ENCODE measurements at regions not wholly inside any gene's neighbourhood (a gene's known extent, or its start where the extent isn't known, plus 50 kb on each side); places are given as distances from the start of the nearest gene placed in this dataset.

DNA sequence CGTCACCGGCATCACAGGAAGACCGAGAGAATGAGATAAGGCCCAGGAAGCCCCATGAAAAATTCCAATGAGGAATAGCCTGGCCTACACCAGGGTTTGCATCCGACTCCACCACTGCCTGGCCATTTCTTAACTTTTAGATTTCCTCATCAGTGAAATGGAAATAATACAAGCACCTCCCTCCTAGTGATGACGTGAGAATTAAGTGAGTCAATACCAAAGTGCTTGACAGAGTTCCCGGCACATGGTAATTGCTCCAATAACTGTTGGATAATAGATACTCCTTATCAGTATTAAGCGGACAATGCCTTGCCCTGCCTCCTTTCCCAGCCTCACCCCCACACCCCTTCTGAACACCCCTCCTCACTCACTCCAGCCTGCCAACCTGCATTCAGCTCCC is 105.4 kb downstream of the TLE3 start:
- Histone ChIP-seq H3K27ac (no peak overlapping the region), H3K27me3 (peaks cover 5% of the 10 kb centered on the region; the same call in 1 of the 2 replicates), H3K9me3 (replicated peaks) (no peaks in the 10 kb centered on the region), H3K4me3 (no peak overlapping the region), H3K36me3 (no peaks in the 10 kb centered on the region), H3K4me1 (peaks cover 10% of the 10 kb centered on the region; the same call in 1 of the 2 replicates)
- no peak for DNase-seq

DNA sequence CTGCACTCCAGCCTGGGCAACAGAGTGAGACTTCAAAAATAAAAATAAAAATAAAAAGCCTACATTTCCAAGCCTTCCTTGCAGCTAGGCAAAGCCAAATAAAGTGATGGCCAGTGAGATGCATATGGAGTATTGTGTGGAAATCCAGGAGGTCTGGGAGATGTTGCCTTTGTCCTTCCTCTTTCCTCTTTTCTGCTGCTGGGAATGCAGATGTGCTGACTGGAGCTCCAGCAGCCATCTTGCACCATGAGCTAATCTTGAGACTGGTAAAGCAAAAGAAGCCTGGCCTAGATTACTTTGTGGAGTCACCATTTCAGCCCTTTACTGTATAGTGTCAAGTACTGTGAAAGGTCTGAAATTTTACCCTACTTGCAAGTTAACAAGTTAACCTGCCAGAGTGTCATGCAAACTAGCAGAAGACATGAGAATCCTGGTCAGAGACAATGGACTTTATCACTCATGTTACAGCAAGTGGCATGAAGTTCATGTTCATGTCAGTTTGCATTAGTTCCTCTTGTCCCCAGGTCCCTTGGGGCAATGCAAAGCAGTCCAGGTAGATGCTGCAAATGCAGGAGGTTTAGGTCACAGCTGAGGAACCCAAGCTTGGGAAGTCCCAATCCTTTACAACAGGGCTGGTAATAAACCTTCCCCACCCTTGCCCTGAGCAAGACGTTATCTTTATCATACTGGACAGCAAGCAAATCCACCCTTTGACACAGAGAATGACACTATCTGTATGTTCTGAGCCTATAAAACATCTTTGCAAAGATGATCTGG is 103.1 kb downstream of the TLE3 start:
- peaks cover 5% of the 10 kb centered on the region; the same call in 1 of the 2 replicates for H3K27me3 ChIP-seq
- no peaks in the 10 kb centered on the region for H3K4me1 ChIP-seq
- H3K36me3 ChIP-seq = no peaks in the 10 kb centered on the region
- no peaks in the 10 kb centered on the region for H3K9me3 ChIP-seq (replicated peaks)
- no peak overlapping the region for H3K27ac ChIP-seq
- DNase-seq = no peak
- H3K4me3 ChIP-seq = no peak overlapping the region

DNA sequence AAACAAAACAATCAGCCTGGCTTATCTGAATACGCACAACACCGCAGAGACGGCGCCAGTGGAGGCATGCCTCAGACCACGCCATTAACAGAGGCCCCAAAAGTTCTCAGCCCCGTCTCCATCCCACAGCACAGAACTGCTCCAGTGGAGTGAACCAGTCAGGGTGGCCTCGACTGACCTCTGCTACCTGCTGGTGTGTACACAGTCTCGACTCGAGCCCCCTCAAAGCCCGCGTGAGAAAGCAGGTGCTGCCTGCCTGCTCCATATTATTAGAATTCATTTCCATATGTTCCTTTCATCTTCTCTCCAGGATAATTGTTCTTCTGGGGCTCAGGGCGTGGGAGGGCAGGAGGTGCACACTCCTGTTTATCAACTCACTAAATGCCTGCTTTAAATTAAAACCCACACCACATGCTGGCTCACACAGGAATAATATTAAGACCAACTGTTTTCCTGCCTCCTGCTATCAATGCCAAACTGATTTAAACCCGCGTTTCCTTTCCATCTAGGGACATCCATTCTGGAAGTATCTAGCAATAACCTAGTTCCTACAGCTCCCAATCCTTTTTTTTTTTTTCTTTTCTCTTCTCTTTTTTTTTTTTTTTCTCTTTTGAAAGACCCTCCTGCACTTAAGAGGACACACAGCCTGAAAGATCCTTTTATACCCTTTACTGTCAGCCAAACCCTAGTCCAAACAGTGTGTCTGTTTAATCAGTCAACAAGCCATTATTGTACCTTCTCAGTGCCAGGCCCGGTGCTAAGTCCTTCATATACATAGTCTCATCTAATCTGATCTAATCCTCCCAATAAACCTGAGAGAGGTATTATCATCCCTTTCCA is 101.2 kb downstream of the TLE3 start:
- Histone ChIP-seq H3K36me3 (no peaks in the 10 kb centered on the region), H3K4me3 (no peak overlapping the region), H3K27me3 (peaks cover 5% of the 10 kb centered on the region; the same call in 1 of the 2 replicates), H3K27ac (no peak overlapping the region), H3K4me1 (no peaks in the 10 kb centered on the region), H3K9me3 (replicated peaks) (no peaks in the 10 kb centered on the region; the same call in 1 of the 2 replicates)
- DNase-seq = no peak

DNA sequence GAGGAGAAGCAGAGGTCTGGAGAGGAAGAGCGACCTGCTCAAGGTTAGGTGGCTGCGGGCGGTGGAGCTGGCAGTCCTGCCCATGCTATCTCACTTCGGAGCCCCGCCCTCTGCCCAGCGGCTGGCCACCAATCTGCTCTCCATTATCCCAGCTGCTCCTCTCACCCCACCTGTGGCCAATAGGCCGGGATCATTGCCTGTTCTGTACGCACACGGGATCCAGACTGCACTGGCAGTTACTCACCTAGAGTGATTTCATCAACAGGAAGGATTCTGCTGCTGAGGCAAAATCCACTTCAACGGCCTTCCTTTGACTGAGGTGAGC is 100.6 kb downstream of the TLE3 start:
- no peaks in the 10 kb centered on the region for H3K27me3 ChIP-seq
- no peaks in the 10 kb centered on the region; the same call in 1 of the 2 replicates for H3K9me3 ChIP-seq (replicated peaks)
- no peaks in the 10 kb centered on the region for H3K4me1 ChIP-seq
- H3K36me3 ChIP-seq = no peaks in the 10 kb centered on the region
- no peak overlapping the region for H3K4me3 ChIP-seq
- no peak for DNase-seq
- no peak overlapping the region for H3K27ac ChIP-seq
